Skeletal muscle tissue (tissue), 3 donors: ENCODE measurements at regions not wholly inside any gene's neighbourhood (a gene's known extent, or its start where the extent isn't known, plus 50 kb on each side); places are given as distances from the start of the nearest gene placed in this dataset.

ENCODE experiments used
- H3K27ac ChIP-seq: one replicate; pipeline ENCODE4 v1.7.0; 2013; ENCODE audit warnings: mild to moderate bottlenecking, low read depth, low read length, inconsistent platforms
- H3K27me3 ChIP-seq, 3 donors: one replicate each; pipeline ENCODE4 v1.7.0; 2013; ENCODE audit warnings: low read length in 3 of 3; ENCODE audit not compliant: control insufficient read depth in 3 of 3, insufficient read depth in 3 of 3
- H3K36me3 ChIP-seq, 3 donors: one replicate each; pipeline ENCODE4 v1.7.0; 2013; ENCODE audit warnings: low read length in 3 of 3; ENCODE audit not compliant: control insufficient read depth in 3 of 3, insufficient read depth in 3 of 3
- H3K4me1 ChIP-seq, 3 donors: one replicate each; pipeline ENCODE4 v1.7.0; 2013; ENCODE audit warnings: low read length in 3 of 3, mild to moderate bottlenecking in 3 of 3; ENCODE audit not compliant: control insufficient read depth in 3 of 3, insufficient read depth in 3 of 3
- H3K4me3 ChIP-seq, 3 donors: one replicate each; pipeline ENCODE4 v1.7.0; 2013; ENCODE audit warnings: low read length in 3 of 3
- H3K9ac ChIP-seq, 3 donors: one replicate each; pipeline ENCODE4 v1.7.0; 2013; ENCODE audit warnings: low read length in 3 of 3, mild to moderate bottlenecking in 3 of 3, moderate library complexity in 2 of 3, low read depth in 1 of 3
- H3K9me3 ChIP-seq, 3 donors: one replicate each; pipeline ENCODE4 v1.7.0; 2013; ENCODE audit warnings: low read length in 3 of 3; ENCODE audit not compliant: control insufficient read depth in 3 of 3
- donor health status: Osteomylitis.

DNA sequence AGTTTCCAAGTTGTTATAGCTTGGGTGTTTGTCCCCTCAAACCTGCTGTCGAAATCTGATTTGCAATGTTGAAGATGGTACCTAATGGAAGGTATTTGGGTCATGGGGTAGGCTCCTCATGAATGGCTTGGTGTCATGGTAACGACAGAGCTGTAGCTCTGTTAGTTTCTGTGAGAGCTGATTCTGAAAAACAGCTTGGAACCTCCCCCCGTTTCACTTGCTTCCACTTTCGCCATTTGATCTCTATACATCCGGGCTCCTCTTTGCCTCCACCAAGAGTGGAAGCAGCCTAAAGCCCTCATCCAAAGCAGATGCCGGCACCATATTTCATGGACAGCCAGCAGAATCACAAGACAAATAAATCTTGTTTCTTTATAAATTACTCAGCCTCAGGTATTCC lies 1035.1 kb upstream of the SLC39A10 start:
- H3K4me3 ChIP-seq = no peak overlapping the region
- no peaks in the 10 kb centered on the region for H3K27me3 ChIP-seq
- H3K9ac ChIP-seq = no peak overlapping the region
- no peaks in the 10 kb centered on the region for H3K4me1 ChIP-seq
- no peak overlapping the region for H3K27ac ChIP-seq
- no peaks in the 10 kb centered on the region for H3K9me3 ChIP-seq
- no peaks in the 10 kb centered on the region for H3K36me3 ChIP-seq

DNA sequence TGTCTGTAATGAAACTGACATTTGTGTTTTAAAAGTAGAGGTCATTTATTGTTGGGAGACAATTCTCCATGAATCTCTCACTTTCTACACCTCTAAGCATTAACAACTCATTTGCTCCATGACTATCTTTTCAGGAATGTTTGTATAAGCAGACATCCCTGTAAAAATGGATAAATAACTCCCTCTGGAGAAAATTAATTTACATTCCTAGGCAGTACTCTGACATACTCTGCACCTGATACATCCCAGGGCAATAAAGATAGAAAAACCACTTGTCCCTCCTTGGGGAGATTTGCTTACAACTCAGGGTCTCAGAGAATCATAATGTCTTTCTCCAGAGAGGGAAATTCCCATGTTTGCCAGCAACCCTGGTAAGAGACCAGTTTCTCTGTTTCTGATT lies 1037.7 kb upstream of the SLC39A10 start:
- Histone ChIP-seq H3K4me3 (no peak overlapping the region), H3K27ac (no peak overlapping the region), H3K36me3 (no peaks in the 10 kb centered on the region), H3K9me3 (no peaks in the 10 kb centered on the region), H3K9ac (no peak overlapping the region), H3K27me3 (no peaks in the 10 kb centered on the region), H3K4me1 (no peaks in the 10 kb centered on the region)

DNA sequence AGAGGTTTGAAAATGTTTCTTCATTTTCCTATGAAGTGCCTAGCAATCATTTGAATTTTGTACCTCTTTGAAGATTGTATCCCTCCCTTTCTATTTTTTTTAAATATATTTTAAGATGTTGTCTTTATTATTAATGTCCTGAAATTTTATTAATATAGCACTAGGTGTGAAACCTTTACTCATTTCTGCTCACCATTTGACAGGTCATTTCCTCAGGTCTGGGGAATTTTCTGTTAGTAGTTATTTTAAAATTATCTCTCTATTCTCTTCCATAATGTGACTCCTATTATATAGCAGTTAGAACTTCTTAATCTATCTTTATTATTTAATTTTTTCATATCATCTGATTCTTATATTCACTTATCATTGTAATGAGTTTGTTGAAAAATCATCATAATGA lies 1038.6 kb upstream of the SLC39A10 start:
- H3K4me1 ChIP-seq = no peaks in the 10 kb centered on the region
- no peak overlapping the region for H3K4me3 ChIP-seq
- H3K36me3 ChIP-seq = no peaks in the 10 kb centered on the region
- H3K27ac ChIP-seq = no peak overlapping the region
- H3K27me3 ChIP-seq = no peaks in the 10 kb centered on the region
- no peak overlapping the region for H3K9ac ChIP-seq
- H3K9me3 ChIP-seq = no peaks in the 10 kb centered on the region

DNA sequence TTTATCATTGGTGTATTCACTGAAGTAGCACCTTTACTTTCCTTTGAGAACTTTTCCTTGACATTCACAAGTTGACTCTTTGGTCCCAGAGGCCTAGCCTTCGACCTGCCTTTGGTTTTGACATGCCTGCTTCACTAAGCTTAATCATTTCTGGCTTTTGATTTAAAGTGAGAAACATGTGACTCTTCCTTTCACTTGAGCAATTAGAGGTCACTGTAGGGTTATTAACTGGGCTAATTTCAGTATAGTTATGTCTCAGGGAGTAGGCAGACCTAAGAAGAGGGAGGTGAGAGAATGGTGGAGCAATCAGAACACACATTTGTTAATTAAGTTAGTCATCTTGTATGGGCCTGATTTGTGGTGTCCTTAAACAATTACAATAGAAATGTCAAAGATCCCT lies 1040.7 kb upstream of the SLC39A10 start:
- Histone ChIP-seq H3K4me3 (no peak overlapping the region), H3K27me3 (no peaks in the 10 kb centered on the region), H3K9ac (no peak overlapping the region), H3K27ac (no peak overlapping the region), H3K4me1 (no peaks in the 10 kb centered on the region), H3K36me3 (no peaks in the 10 kb centered on the region), H3K9me3 (no peaks in the 10 kb centered on the region)

DNA sequence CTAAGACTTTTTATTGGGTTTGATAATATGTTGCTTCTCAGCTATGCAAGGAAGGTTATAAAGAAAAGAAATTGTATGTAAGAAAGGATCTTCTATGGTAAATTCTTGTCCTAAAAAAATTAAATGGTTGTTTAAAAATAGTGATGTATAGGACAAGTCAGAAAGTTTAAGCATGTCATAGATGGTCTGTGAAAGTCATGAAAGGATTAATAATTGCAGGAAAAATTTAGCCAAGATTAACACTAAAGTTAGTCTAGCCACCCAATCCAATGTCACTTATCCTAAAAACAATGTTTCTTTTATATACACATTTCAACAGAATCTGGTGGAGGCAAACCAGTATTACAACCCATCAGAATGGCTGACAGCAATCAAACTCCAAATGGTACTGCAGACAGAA lies 1046.7 kb upstream of the SLC39A10 start:
- H3K9me3 ChIP-seq = no peaks in the 10 kb centered on the region

DNA sequence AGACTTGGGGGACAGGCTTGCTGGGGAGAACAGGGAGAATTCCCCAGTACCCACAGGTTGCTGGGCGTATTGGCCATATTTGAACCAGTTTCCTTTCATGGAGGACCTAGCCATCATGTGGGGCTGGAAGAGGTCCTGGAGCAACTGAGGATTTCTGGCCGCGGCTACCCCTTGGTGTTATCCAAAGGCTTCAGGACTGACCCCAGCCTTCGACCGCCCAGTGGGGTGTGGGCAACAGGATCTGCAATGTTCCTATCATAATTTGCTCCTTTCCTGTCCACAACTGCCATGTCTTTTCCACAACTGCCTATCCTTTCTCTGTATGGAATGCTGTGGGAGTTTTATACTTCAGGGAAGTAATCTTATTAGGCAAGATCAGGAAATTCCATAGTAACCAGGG lies 1053.6 kb upstream of the SLC39A10 start:
- no peak overlapping the region for H3K27ac ChIP-seq
- no peak overlapping the region for H3K9ac ChIP-seq
- H3K27me3 ChIP-seq = no peaks in the 10 kb centered on the region
- H3K9me3 ChIP-seq = peaks cover 0 to 2% (median 0%) of the 10 kb centered on the region in 3 donors
- no peak overlapping the region for H3K4me3 ChIP-seq
- H3K36me3 ChIP-seq = no peaks in the 10 kb centered on the region
- H3K4me1 ChIP-seq = no peaks in the 10 kb centered on the region

More for the DNA sequence above, 1046.7 kb upstream of the SLC39A10 start:
- Histone ChIP-seq H3K27me3 (no peaks in the 10 kb centered on the region), H3K9ac (no peak overlapping the region), H3K27ac (no peak overlapping the region), H3K4me3 (no peak overlapping the region), H3K36me3 (no peaks in the 10 kb centered on the region), H3K4me1 (no peaks in the 10 kb centered on the region)

DNA sequence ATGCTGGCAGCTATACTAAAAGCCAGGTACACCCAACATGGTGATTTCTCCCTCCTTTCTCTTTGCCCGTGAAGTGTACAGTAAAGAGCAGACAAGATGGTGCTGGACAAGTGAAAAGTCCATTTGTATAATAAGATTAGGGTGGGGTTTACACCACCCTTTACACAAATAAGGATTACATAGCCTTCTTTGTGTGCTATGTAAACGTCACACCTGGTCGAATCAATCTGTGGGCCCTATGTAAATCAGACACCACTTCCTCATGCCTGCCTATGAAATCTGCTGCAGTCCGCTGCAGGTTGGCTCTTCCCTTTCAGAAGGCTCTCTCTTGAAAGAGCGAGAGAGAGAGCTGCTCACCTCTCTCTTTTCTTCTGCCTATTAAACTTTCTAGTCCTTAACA lies 1054.3 kb upstream of the SLC39A10 start:
- Histone ChIP-seq H3K9ac (no peak overlapping the region), H3K36me3 (no peaks in the 10 kb centered on the region), H3K9me3 (peaks cover 0 to 2% (median 0%) of the 10 kb centered on the region in 3 donors), H3K27me3 (no peaks in the 10 kb centered on the region), H3K4me3 (no peak overlapping the region), H3K27ac (no peak overlapping the region), H3K4me1 (no peaks in the 10 kb centered on the region)

DNA sequence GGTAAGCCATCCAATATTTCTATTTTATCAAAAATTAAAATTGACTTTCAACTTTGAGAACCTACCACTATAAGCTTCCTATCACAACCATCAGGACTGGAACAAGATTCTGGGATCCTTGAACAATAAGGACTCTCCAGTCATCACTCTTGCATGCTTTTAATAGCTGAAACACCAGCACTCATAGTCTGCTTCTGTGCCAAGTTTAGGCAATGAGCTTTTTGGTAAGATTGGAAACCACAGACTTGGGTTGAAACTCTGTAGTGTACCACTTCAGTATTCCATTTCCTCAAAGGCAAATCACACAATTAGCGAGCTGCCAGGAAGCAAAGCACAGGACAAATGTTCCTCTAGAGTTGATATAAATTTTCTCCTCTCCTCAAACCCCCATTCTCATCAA lies 1065.8 kb upstream of the SLC39A10 start:
- H3K9ac ChIP-seq = no peak overlapping the region
- H3K27ac ChIP-seq = no peak overlapping the region
- no peak overlapping the region for H3K4me3 ChIP-seq
- no peaks in the 10 kb centered on the region for H3K36me3 ChIP-seq
- no peaks in the 10 kb centered on the region for H3K27me3 ChIP-seq
- no peaks in the 10 kb centered on the region for H3K9me3 ChIP-seq
- H3K4me1 ChIP-seq = no peaks in the 10 kb centered on the region

DNA sequence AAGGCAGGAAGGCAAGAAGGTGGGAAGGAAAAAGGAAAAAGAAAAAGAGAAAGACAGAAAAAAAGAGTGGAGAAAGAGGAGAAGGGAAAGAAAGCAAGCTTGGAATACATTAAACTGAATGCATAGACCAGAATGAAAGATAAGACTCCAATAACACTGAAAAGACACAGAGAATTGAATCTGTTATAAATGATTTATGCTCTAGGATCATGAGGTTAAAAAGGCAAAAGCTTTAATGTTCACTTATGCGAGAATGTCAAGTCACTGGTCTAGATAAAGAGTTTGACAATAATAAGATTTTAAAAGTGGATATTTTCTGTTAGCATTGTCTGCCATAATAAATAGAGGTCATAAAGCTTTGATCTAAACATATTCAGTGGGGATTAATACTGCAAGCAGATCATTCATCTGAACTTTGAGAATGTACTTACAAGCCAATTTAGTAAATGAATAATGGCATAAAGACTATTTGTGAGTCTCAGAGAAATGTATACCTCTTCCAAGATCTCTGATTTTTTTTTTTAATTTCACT lies 1069.2 kb upstream of the SLC39A10 start:
- Histone ChIP-seq H3K4me3 (no peak overlapping the region), H3K4me1 (no peaks in the 10 kb centered on the region), H3K36me3 (no peaks in the 10 kb centered on the region), H3K27me3 (no peaks in the 10 kb centered on the region), H3K27ac (no peak overlapping the region), H3K9me3 (no peaks in the 10 kb centered on the region), H3K9ac (no peak overlapping the region)

DNA sequence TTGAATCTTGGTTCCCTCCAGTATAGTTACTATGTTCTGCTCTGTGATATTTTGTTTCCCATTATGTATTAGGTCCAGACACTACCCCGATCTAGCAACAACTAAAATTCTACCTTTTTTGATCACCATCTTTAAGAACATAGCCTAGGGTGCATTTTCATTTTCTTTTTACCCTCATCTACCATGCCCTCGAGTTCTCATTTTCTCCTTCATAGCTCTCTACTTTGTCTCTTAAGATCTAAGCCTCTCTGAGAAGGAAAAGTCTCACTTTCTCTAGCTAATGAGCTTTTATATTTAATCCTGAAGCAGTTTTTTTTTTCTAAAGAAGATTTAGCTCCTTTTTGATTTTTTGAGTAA lies 1089.4 kb upstream of the SLC39A10 start:
- Histone ChIP-seq H3K4me3 (no peak overlapping the region), H3K4me1 (no peaks in the 10 kb centered on the region), H3K27me3 (no peaks in the 10 kb centered on the region), H3K36me3 (no peaks in the 10 kb centered on the region), H3K27ac (no peak overlapping the region), H3K9ac (no peak overlapping the region), H3K9me3 (no peaks in the 10 kb centered on the region)
